MCF 10A (cell line): ENCODE measurements at regions not wholly inside any gene's neighbourhood (a gene's known extent, or its start where the extent isn't known, plus 50 kb on each side); places are given as distances from the start of the nearest gene placed in this dataset.

Experiments used
- BruUV-seq: library from RNA; stranded (reverse); fragments of 400-500 nt; replicated peaks from 2 replicates; lab custom pipeline; 2021; lab: Mats Ljungman, UMichigan
- CTCF ChIA-PET: fragments of 300-600 bp; sonication (Branson Sonifier 250); formaldehyde crosslinking; extraction: SDS; loops from one replicate; lab custom pipeline; 2021; ENCODE audit warnings: antibody characterized with exemption, inconsistent platforms; lab: Yijun Ruan, JAX
- POLR2A ChIA-PET: fragments of 300-600, 350-650 bp; sonication (Branson Sonifier 250); formaldehyde crosslinking; extraction: SDS; loops from one replicate; lab custom pipeline; 2020; ENCODE audit warnings: antibody characterized with exemption, inconsistent platforms; lab: Yijun Ruan, JAX
- DNase-seq: peaks from one replicate; pipeline ENCODE4 v3.0.0-alpha.2; 2018; ENCODE audit not compliant: unreplicated experiment
- H3K27ac Mint-ChIP-seq: one replicate; pipeline ENCODE4 v1.8.0; 2022; ENCODE audit warnings: mild to moderate bottlenecking, low read depth, mixed read lengths; ENCODE audit not compliant: unreplicated experiment
- H3K27me3 Mint-ChIP-seq: one replicate; pipeline ENCODE4 v1.8.0; 2022; ENCODE audit warnings: mixed read lengths; ENCODE audit not compliant: insufficient read depth, unreplicated experiment
- H3K36me3 Mint-ChIP-seq: one replicate; pipeline ENCODE4 v1.8.0; 2022; ENCODE audit warnings: mild to moderate bottlenecking, moderate library complexity, mixed read lengths; ENCODE audit not compliant: insufficient read depth, unreplicated experiment
- H3K4me1 Mint-ChIP-seq: one replicate; pipeline ENCODE4 v1.8.0; 2022; ENCODE audit warnings: mixed read lengths; ENCODE audit not compliant: insufficient read depth, unreplicated experiment
- H3K4me3 Mint-ChIP-seq: one replicate; pipeline ENCODE4 v1.8.0; 2022; ENCODE audit warnings: mild to moderate bottlenecking, moderate library complexity, mixed read lengths; ENCODE audit not compliant: unreplicated experiment
- H3K9me3 Mint-ChIP-seq: one replicate; pipeline ENCODE4 v1.8.0; 2022; ENCODE audit warnings: mixed read lengths; ENCODE audit not compliant: unreplicated experiment
- intact Hi-C: fragments of 100-400 bp; cut with micrococcal nuclease; formaldehyde crosslinking; loops from 2 replicates; pipeline ENCODE4 v1.14.1; 2022
- TF ChIP-seq, protein P1 (sequence below): fragments of 200-600 bp; IDR thresholded peaks from one replicate; pipeline ENCODE4 v1.8.0; 2022; ENCODE audit warnings: antibody characterized with exemption, mild to moderate bottlenecking; ENCODE audit not compliant: unreplicated experiment

- CTCF ChIA-PET, result interaction anchor here (1.0 kb wide), 1 partner anchor 47 kb away, joined by 4 read pairs; no protein-coding TSS in a partner anchor
Observed at GRCh38 chr1:57889676-57890320, 465.9 kb upstream of the DAB1 start.

GRCh38 chr1:57887964-57888491, 464.2 kb upstream of the DAB1 start:
- TF ChIP-seq, protein P1, sequence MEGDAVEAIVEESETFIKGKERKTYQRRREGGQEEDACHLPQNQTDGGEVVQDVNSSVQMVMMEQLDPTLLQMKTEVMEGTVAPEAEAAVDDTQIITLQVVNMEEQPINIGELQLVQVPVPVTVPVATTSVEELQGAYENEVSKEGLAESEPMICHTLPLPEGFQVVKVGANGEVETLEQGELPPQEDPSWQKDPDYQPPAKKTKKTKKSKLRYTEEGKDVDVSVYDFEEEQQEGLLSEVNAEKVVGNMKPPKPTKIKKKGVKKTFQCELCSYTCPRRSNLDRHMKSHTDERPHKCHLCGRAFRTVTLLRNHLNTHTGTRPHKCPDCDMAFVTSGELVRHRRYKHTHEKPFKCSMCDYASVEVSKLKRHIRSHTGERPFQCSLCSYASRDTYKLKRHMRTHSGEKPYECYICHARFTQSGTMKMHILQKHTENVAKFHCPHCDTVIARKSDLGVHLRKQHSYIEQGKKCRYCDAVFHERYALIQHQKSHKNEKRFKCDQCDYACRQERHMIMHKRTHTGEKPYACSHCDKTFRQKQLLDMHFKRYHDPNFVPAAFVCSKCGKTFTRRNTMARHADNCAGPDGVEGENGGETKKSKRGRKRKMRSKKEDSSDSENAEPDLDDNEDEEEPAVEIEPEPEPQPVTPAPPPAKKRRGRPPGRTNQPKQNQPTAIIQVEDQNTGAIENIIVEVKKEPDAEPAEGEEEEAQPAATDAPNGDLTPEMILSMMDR, result no peak
- Mint-ChIP-seq H3K36me3 (no peaks in the 10 kb centered on the region), H3K27me3 (no peaks in the 10 kb centered on the region), H3K4me1 (peaks cover 12% of the 10 kb centered on the region), H3K4me3 (no peak overlapping the region), H3K9me3 (no peaks in the 10 kb centered on the region), H3K27ac (no peak overlapping the region)
- DNase-seq, result no peak
- POLR2A ChIA-PET, result no interaction called here
- CTCF ChIA-PET, result no interaction called here
- intact Hi-C loops, result no loop called here
- no TSS peak for BruUV-seq

More at GRCh38 chr1:57889676-57890320, 465.9 kb upstream of the DAB1 start:
- BruUV-seq, result no TSS peak
- Mint-ChIP-seq H3K4me1 (peaks cover 19% of the 10 kb centered on the region), H3K4me3 (peak overlapping the region; percentile 6), H3K27me3 (no peaks in the 10 kb centered on the region), H3K36me3 (no peaks in the 10 kb centered on the region), H3K9me3 (no peaks in the 10 kb centered on the region), H3K27ac (no peak overlapping the region)
- POLR2A ChIA-PET, result no interaction called here
- intact Hi-C loops, result no loop called here
- TF ChIP-seq, protein P1, result no peak
- no peak for DNase-seq

DNA sequence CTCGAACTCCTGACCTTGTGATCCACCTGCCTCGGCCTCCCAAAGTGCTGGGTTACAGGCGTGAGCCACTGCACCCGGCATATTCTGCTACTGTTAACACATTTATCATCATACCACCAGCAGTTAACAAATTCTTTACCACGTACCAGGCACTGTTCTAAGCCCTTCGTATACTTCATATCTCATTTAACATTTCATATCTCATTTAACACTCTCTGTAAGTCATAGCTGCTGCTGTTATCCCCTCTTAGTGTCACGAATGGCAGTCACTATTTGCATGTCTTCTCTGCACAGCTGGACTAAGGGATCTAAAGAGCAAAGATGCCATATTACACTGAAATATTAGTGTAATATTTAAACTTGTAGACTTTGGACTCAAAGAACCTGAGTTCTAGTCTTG, 462.5 kb upstream of the DAB1 start:
- intact Hi-C loops, result no loop called here

GRCh38 chr1:57883642-57883995, 459.8 kb upstream of the DAB1 start:
- CTCF ChIA-PET, result interaction anchor here (0.6 kb wide), 1 partner anchor 874 kb away, joined by 3 read pairs; no protein-coding TSS in a partner anchor
- no TSS peak for BruUV-seq

More for the DNA sequence above, 462.5 kb upstream of the DAB1 start:
- Mint-ChIP-seq H3K36me3 (no peaks in the 10 kb centered on the region), H3K27ac (no peak overlapping the region), H3K4me1 (peaks cover 12% of the 10 kb centered on the region), H3K27me3 (no peaks in the 10 kb centered on the region), H3K9me3 (no peaks in the 10 kb centered on the region), H3K4me3 (no peak overlapping the region)
- POLR2A ChIA-PET, result no interaction called here
- CTCF ChIA-PET, result interaction anchor here (0.5 kb wide), 1 partner anchor 421 kb away, joined by 3 read pairs; no protein-coding TSS in a partner anchor
- DNase-seq, result no peak
- TF ChIP-seq, protein P1, result no peak
- no TSS peak for BruUV-seq

More at GRCh38 chr1:57883642-57883995, 459.8 kb upstream of the DAB1 start:
- Mint-ChIP-seq H3K27ac (no peak overlapping the region), H3K27me3 (no peaks in the 10 kb centered on the region), H3K4me3 (no peak overlapping the region), H3K36me3 (no peaks in the 10 kb centered on the region), H3K9me3 (no peaks in the 10 kb centered on the region), H3K4me1 (no peaks in the 10 kb centered on the region)
- TF ChIP-seq, protein P1, result no peak
- intact Hi-C loops, result no loop called here
- POLR2A ChIA-PET, result no interaction called here
- DNase-seq, result no peak
